ENCODE measurements at regions not wholly inside any gene's neighbourhood (a gene's known extent, or its start where the extent isn't known, plus 50 kb on each side); places are given as distances from the start of the nearest gene placed in this dataset.
"Not testable (repeated sequence)": the region's sequence is repeated elsewhere in the genome, so short reads cannot be mapped to it uniquely, and the experiment has no call there.

DNA sequence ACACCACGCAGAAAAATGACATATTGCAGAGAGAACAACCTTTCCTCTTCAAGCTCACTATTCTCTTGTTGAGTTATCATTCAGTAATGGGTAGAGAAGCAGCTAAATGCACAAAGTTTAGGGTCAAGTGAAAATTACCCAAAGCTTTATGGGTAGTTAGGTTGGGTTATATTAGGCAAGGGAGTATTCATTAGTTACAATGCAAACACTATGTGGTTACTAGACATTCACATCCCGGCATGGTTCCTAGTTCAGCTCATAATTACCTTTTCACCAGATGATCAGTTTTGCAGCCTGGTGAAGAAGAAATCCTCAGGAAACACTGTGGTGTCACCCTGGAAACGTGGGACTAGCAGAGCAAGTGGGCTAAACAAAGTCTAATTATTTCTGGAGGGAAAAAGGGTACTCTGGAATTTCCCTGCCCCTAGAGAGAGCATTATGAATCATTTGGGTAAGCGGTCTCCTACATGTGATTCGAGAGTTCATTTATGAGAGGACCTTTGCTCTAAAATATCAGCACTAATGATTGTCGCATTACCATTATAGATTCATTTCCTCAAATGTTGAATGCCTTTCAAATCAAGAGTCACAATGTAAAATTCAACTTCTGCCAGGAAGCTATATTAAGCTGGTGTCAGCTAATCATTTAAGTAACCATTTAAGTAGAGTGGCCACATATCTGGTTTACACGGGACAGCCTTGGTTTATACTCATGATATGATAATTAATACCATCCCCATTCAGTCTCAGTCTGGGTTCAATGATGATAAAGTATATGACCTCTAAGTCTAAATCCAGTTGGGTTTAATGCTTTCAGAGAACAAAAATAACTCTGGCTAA is 1208.0 kb downstream of the DIAPH3 start:
- H3K27ac ChIP-seq (ENCODE audit: low read depth in 2 of 2, low read length in 1 of 2) = no peak overlapping the region
- H3K36me3 ChIP-seq (replicated peaks in 1 of 2; ENCODE audit: control insufficient read depth in 1 of 2, insufficient read depth in 2 of 2, low read length in 1 of 2) = no peaks in the 10 kb centered on the region
- H3K9ac ChIP-seq = no peak overlapping the region
- H3K9me2 ChIP-seq = no peaks in the 10 kb centered on the region
- 48% methylated on average over 7 of the region's 7 CpGs for WGBS (ENCODE audit: low lambda C conversion rate)
- ChIA-PET POLR2A (no interaction called here), CTCF (interaction anchor here (1.2 kb wide), 1 partner anchor 494 kb away, joined by 3 read pairs; no protein-coding TSS in a partner anchor)
- TF ChIP-seq YY1 (IDR thresholded peaks at IDR 0.05; ENCODE audit: low read depth) = no peak
- TF ChIP-seq MEF2A (IDR thresholded peaks at IDR 0.05; ENCODE audit: borderline replicate concordance, low read depth) = no peak
- no peak for TF ChIP-seq ELF1 (IDR thresholded peaks at IDR 0.05)
- TF ChIP-seq, protein P1, sequence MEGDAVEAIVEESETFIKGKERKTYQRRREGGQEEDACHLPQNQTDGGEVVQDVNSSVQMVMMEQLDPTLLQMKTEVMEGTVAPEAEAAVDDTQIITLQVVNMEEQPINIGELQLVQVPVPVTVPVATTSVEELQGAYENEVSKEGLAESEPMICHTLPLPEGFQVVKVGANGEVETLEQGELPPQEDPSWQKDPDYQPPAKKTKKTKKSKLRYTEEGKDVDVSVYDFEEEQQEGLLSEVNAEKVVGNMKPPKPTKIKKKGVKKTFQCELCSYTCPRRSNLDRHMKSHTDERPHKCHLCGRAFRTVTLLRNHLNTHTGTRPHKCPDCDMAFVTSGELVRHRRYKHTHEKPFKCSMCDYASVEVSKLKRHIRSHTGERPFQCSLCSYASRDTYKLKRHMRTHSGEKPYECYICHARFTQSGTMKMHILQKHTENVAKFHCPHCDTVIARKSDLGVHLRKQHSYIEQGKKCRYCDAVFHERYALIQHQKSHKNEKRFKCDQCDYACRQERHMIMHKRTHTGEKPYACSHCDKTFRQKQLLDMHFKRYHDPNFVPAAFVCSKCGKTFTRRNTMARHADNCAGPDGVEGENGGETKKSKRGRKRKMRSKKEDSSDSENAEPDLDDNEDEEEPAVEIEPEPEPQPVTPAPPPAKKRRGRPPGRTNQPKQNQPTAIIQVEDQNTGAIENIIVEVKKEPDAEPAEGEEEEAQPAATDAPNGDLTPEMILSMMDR (IDR thresholded peaks at IDR 0.05) = no peak
- TF ChIP-seq, protein P2, sequence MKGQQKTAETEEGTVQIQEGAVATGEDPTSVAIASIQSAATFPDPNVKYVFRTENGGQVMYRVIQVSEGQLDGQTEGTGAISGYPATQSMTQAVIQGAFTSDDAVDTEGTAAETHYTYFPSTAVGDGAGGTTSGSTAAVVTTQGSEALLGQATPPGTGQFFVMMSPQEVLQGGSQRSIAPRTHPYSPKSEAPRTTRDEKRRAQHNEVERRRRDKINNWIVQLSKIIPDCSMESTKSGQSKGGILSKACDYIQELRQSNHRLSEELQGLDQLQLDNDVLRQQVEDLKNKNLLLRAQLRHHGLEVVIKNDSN (IDR thresholded peaks at IDR 0.05; ENCODE audit: borderline replicate concordance, low read depth) = no peak
- TF ChIP-seq EZH2phosphoT487 (IDR thresholded peaks at IDR 0.05; ENCODE audit: borderline replicate concordance, low read depth) = no peak
- TF ChIP-seq MXI1 (IDR thresholded peaks at IDR 0.05; ENCODE audit: low read depth, low read length) = no peak
- TF ChIP-seq EP300 (IDR thresholded peaks at IDR 0.05; ENCODE audit: borderline replicate concordance in 1 of 2, low read depth in 1 of 2, low read length in 1 of 2) = no peak
- H3K4me1 ChIP-seq (ENCODE audit: control insufficient read depth in 1 of 2, insufficient read depth in 2 of 2, low read depth in 1 of 2, low read length in 1 of 2) = no peaks in the 10 kb centered on the region
- no peak overlapping the region for H3K4me2 ChIP-seq
- no peak for DNase-seq
- no peak overlapping the region for H2AFZ ChIP-seq (ENCODE audit: low read depth)
- H3K79me2 ChIP-seq (ENCODE audit: insufficient read depth) = no peaks in the 10 kb centered on the region
- no peaks in the 10 kb centered on the region for H4K20me1 ChIP-seq (ENCODE audit: insufficient read depth)
- no peaks in the 10 kb centered on the region for H3K27me3 ChIP-seq (ENCODE audit: insufficient read depth)
- no peak overlapping the region for H3K4me3 ChIP-seq (ENCODE audit: low read depth in 2 of 2, low read length in 1 of 2)
- no peaks in the 10 kb centered on the region for H3K9me3 ChIP-seq
- H3F3A ChIP-seq (replicated peaks; ENCODE audit: insufficient read depth) = no peaks in the 10 kb centered on the region

GRCh38 chr13:58958097-58958496 is 1205.6 kb downstream of the DIAPH3 start:
- H3K79me2 ChIP-seq (ENCODE audit: insufficient read depth); H3K4me3 ChIP-seq (ENCODE audit: low read depth in 2 of 2, low read length in 1 of 2); H3K9me3 ChIP-seq; H3F3A ChIP-seq (replicated peaks; ENCODE audit: insufficient read depth); H3K27ac ChIP-seq (ENCODE audit: low read depth in 2 of 2, low read length in 1 of 2); H2AFZ ChIP-seq (ENCODE audit: low read depth); CTCF ChIA-PET; H3K9ac ChIP-seq; H3K27me3 ChIP-seq (ENCODE audit: insufficient read depth); H3K4me1 ChIP-seq (ENCODE audit: control insufficient read depth in 1 of 2, insufficient read depth in 2 of 2, low read depth in 1 of 2, low read length in 1 of 2); H3K9me2 ChIP-seq; DNase-seq; POLR2A ChIA-PET; H3K4me2 ChIP-seq; H3K36me3 ChIP-seq (replicated peaks in 1 of 2; ENCODE audit: control insufficient read depth in 1 of 2, insufficient read depth in 2 of 2, low read length in 1 of 2); H4K20me1 ChIP-seq (ENCODE audit: insufficient read depth): not testable (repeated sequence)
- WGBS (ENCODE audit: low lambda C conversion rate) = 87% methylated on average over 3 of the region's 22 CpGs
